ENCODE measurements at regions not wholly inside any gene's neighbourhood (a gene's known extent, or its start where the extent isn't known, plus 50 kb on each side); places are given as distances from the start of the nearest gene placed in this dataset.

DNA sequence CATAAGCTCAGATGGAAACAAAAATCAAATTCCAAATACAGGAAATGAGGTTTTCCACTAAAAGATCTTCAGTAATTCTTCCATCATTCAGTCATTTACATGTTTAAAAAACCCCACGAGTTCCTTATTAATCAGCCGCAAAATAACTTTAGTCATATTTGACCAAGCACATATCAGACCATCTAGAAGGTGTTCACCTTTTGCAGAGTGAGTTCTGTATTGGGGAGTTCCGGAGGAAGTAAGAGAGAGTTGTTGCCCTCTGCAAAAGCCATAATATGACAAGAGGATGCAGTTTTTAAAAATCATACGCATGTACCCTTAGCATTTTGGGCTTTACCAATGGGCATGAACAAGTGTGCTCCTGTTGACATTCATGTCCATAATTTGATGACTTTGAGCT, 61.6 kb downstream of the CCR1 start:
- CTCF ChIA-PET, result no interaction called here
- no peak for DNase-seq
- H3K36me3 ChIP-seq (ENCODE audit: control insufficient read depth in 2 of 2, extremely low read depth in 1 of 2, insufficient read depth in 1 of 2, low read length in 1 of 2), result no peaks in the 10 kb centered on the region
- H3K4me3 ChIP-seq (ENCODE audit: control insufficient read depth in 1 of 2, extremely low read depth in 1 of 2, low read length in 1 of 2), result no peak overlapping the region
- H3K27ac Mint-ChIP-seq, result no peak overlapping the region
- peaks cover 2 to 5% of the 10 kb centered on the region in 2 experiments for H3K4me1 ChIP-seq (ENCODE audit: control insufficient read depth in 1 of 2, extremely low read depth in 1 of 2, insufficient read depth in 2 of 2, low read length in 2 of 2)
- H3K4me1 Mint-ChIP-seq, result peaks cover 5 to 13% (median 6%) of the 10 kb centered on the region in 3 donors
- peaks cover 0 to 4% of the 10 kb centered on the region in 2 donors for H3K27me3 Mint-ChIP-seq
- no peak overlapping the region for H3K27ac ChIP-seq (ENCODE audit: low read length)
- H3K9me3 Mint-ChIP-seq, result no peaks in the 10 kb centered on the region
- 29% methylated on average over 1 of the region's 4 CpGs for WGBS (ENCODE audit: insufficient coverage)
- H3K27me3 ChIP-seq (replicated peaks in 1 of 2; ENCODE audit: control insufficient read depth in 2 of 2, extremely low read depth in 1 of 2, insufficient read depth in 2 of 2, low read length in 1 of 2), result no peaks in the 10 kb centered on the region
- H3K36me3 Mint-ChIP-seq, result no peaks in the 10 kb centered on the region
- ATAC-seq (replicated peaks in 1 of 4), result peak in 1 of 4 experiments; percentile 38
- no peaks in the 10 kb centered on the region for H3K9me3 ChIP-seq
- no peak overlapping the region for H3K4me3 Mint-ChIP-seq
- POLR2A ChIA-PET, result no interaction called here

GRCh38 chr3:46146021-46146420, 62.1 kb downstream of the CCR1 start:
- CTCF ChIA-PET, result no interaction called here
- H3K27ac Mint-ChIP-seq, result no peak overlapping the region
- no peaks in the 10 kb centered on the region for H3K36me3 ChIP-seq (ENCODE audit: control insufficient read depth in 2 of 2, extremely low read depth in 1 of 2, insufficient read depth in 1 of 2, low read length in 1 of 2)
- no peak overlapping the region for H3K27ac ChIP-seq (ENCODE audit: low read length)
- peaks cover 0 to 4% of the 10 kb centered on the region in 2 donors for H3K27me3 Mint-ChIP-seq
- no peak overlapping the region for H3K4me3 Mint-ChIP-seq
- DNase-seq (no peak), ATAC-seq (replicated peaks in 1 of 4) (no peak)
- no peaks in the 10 kb centered on the region for H3K27me3 ChIP-seq (replicated peaks in 1 of 2; ENCODE audit: control insufficient read depth in 2 of 2, extremely low read depth in 1 of 2, insufficient read depth in 2 of 2, low read length in 1 of 2)
- H3K36me3 Mint-ChIP-seq, result no peaks in the 10 kb centered on the region
- POLR2A ChIA-PET, result no interaction called here
- peaks cover 5 to 13% (median 6%) of the 10 kb centered on the region in 3 donors for H3K4me1 Mint-ChIP-seq
- WGBS (ENCODE audit: insufficient coverage), result no CpG with 5 or more reads among the region's 2 CpGs
- H3K4me3 ChIP-seq (ENCODE audit: control insufficient read depth in 1 of 2, extremely low read depth in 1 of 2, low read length in 1 of 2), result no peak overlapping the region
- H3K9me3 ChIP-seq, result no peaks in the 10 kb centered on the region
- H3K4me1 ChIP-seq (ENCODE audit: control insufficient read depth in 1 of 2, extremely low read depth in 1 of 2, insufficient read depth in 2 of 2, low read length in 2 of 2), result peaks cover 2 to 5% of the 10 kb centered on the region in 2 experiments
- peaks cover 0 to 1% (median 0%) of the 10 kb centered on the region in 3 donors for H3K9me3 Mint-ChIP-seq

GRCh38 chr3:46145147-46145546, 63.0 kb downstream of the CCR1 start:
- Mint-ChIP-seq H3K27me3 (peaks cover 0 to 4% of the 10 kb centered on the region in 2 donors), H3K27ac (no peak overlapping the region), H3K36me3 (no peaks in the 10 kb centered on the region), H3K4me3 (no peak overlapping the region), H3K4me1 (peaks cover 5 to 13% (median 6%) of the 10 kb centered on the region in 3 donors), H3K9me3 (peaks cover 0 to 3% (median 0%) of the 10 kb centered on the region in 3 donors)
- ATAC-seq (replicated peaks in 1 of 4) (no peak), DNase-seq (no peak)
- H3K27me3 ChIP-seq (replicated peaks in 1 of 2; ENCODE audit: control insufficient read depth in 2 of 2, extremely low read depth in 1 of 2, insufficient read depth in 2 of 2, low read length in 1 of 2), result no peaks in the 10 kb centered on the region
- H3K36me3 ChIP-seq (ENCODE audit: control insufficient read depth in 2 of 2, extremely low read depth in 1 of 2, insufficient read depth in 1 of 2, low read length in 1 of 2), result no peaks in the 10 kb centered on the region
- no peaks in the 10 kb centered on the region for H3K9me3 ChIP-seq
- no CpG with 5 or more reads among the region's 1 CpG for WGBS (ENCODE audit: insufficient coverage)
- ChIA-PET CTCF (no interaction called here), POLR2A (no interaction called here)
- peaks cover 2 to 5% of the 10 kb centered on the region in 2 experiments for H3K4me1 ChIP-seq (ENCODE audit: control insufficient read depth in 1 of 2, extremely low read depth in 1 of 2, insufficient read depth in 2 of 2, low read length in 2 of 2)
- no peak overlapping the region for H3K27ac ChIP-seq (ENCODE audit: low read length)
- no peak overlapping the region for H3K4me3 ChIP-seq (ENCODE audit: control insufficient read depth in 1 of 2, extremely low read depth in 1 of 2, low read length in 1 of 2)

- peaks cover 2 to 5% of the 10 kb centered on the region in 2 experiments for H3K4me1 ChIP-seq (ENCODE audit: control insufficient read depth in 1 of 2, extremely low read depth in 1 of 2, insufficient read depth in 2 of 2, low read length in 2 of 2)
- no peak overlapping the region for H3K4me3 Mint-ChIP-seq
- no peaks in the 10 kb centered on the region for H3K36me3 Mint-ChIP-seq
- CTCF ChIA-PET, result interaction anchor here in 1 of 2 donors (0.6 kb wide), 1 partner anchor 225 kb away, joined by 6 read pairs; no protein-coding TSS in a partner anchor
- H3K4me3 ChIP-seq (ENCODE audit: control insufficient read depth in 1 of 2, extremely low read depth in 1 of 2, low read length in 1 of 2), result no peak overlapping the region
- H3K9me3 Mint-ChIP-seq, result peaks cover 0 to 3% (median 0%) of the 10 kb centered on the region in 3 donors
- no peak overlapping the region for H3K27ac ChIP-seq (ENCODE audit: low read length)
- WGBS (ENCODE audit: insufficient coverage), result 91% methylated on average over 3 of the region's 4 CpGs
- H3K27me3 Mint-ChIP-seq, result peaks cover 0 to 4% of the 10 kb centered on the region in 2 donors
- no peaks in the 10 kb centered on the region for H3K27me3 ChIP-seq (replicated peaks in 1 of 2; ENCODE audit: control insufficient read depth in 2 of 2, extremely low read depth in 1 of 2, insufficient read depth in 2 of 2, low read length in 1 of 2)
- DNase-seq, result no peak
- no peaks in the 10 kb centered on the region for H3K9me3 ChIP-seq
- POLR2A ChIA-PET, result no interaction called here
- no peak for ATAC-seq (replicated peaks in 1 of 4)
- no peak overlapping the region for H3K27ac Mint-ChIP-seq
- H3K36me3 ChIP-seq (ENCODE audit: control insufficient read depth in 2 of 2, extremely low read depth in 1 of 2, insufficient read depth in 1 of 2, low read length in 1 of 2), result no peaks in the 10 kb centered on the region
- H3K4me1 Mint-ChIP-seq, result peaks cover 5 to 13% (median 6%) of the 10 kb centered on the region in 3 donors
Measured at GRCh38 chr3:46143951-46144473, 64.1 kb downstream of the CCR1 start.

- CTCF ChIA-PET, result interaction anchor here in 1 of 2 donors (0.7 kb wide), 1 partner anchor 222 kb away, joined by 5 read pairs; no protein-coding TSS in a partner anchor
- no peaks in the 10 kb centered on the region for H3K36me3 Mint-ChIP-seq
- peaks cover 4 to 11% (median 6%) of the 10 kb centered on the region in 3 donors for H3K4me1 Mint-ChIP-seq
- H3K9me3 ChIP-seq, result no peaks in the 10 kb centered on the region
- no peak for ATAC-seq (replicated peaks in 1 of 4)
- no peak overlapping the region for H3K27ac Mint-ChIP-seq
- DNase-seq, result no peak
- no peak overlapping the region for H3K27ac ChIP-seq (ENCODE audit: low read length)
- WGBS (ENCODE audit: insufficient coverage), result 98% methylated on average over 9 of the region's 9 CpGs
- no peaks in the 10 kb centered on the region for H3K27me3 ChIP-seq (replicated peaks in 1 of 2; ENCODE audit: control insufficient read depth in 2 of 2, extremely low read depth in 1 of 2, insufficient read depth in 2 of 2, low read length in 1 of 2)
- no peak overlapping the region for H3K4me3 Mint-ChIP-seq
- no peaks in the 10 kb centered on the region for H3K36me3 ChIP-seq (ENCODE audit: control insufficient read depth in 2 of 2, extremely low read depth in 1 of 2, insufficient read depth in 1 of 2, low read length in 1 of 2)
- peaks cover 0 to 3% (median 0%) of the 10 kb centered on the region in 3 donors for H3K9me3 Mint-ChIP-seq
- no peak overlapping the region for H3K4me3 ChIP-seq (ENCODE audit: control insufficient read depth in 1 of 2, extremely low read depth in 1 of 2, low read length in 1 of 2)
- POLR2A ChIA-PET, result no interaction called here
- H3K27me3 Mint-ChIP-seq, result no peaks in the 10 kb centered on the region
- peaks cover under 1 to 2% of the 10 kb centered on the region in 2 experiments for H3K4me1 ChIP-seq (ENCODE audit: control insufficient read depth in 1 of 2, extremely low read depth in 1 of 2, insufficient read depth in 2 of 2, low read length in 2 of 2)
Measured at GRCh38 chr3:46141813-46142212, 66.3 kb downstream of the CCR1 start.

GRCh38 chr3:46138581-46138980, 69.5 kb downstream of the CCR1 start:
- Histone ChIP-seq H3K4me3 (ENCODE audit: control insufficient read depth in 1 of 2, extremely low read depth in 1 of 2, low read length in 1 of 2) (no peak overlapping the region), H3K27ac (ENCODE audit: low read length) (no peak overlapping the region), H3K9me3 (no peaks in the 10 kb centered on the region), H3K27me3 (replicated peaks in 1 of 2; ENCODE audit: control insufficient read depth in 2 of 2, extremely low read depth in 1 of 2, insufficient read depth in 2 of 2, low read length in 1 of 2) (no peaks in the 10 kb centered on the region), H3K36me3 (ENCODE audit: control insufficient read depth in 2 of 2, extremely low read depth in 1 of 2, insufficient read depth in 1 of 2, low read length in 1 of 2) (no peaks in the 10 kb centered on the region), H3K4me1 (ENCODE audit: control insufficient read depth in 1 of 2, extremely low read depth in 1 of 2, insufficient read depth in 2 of 2, low read length in 2 of 2) (no peaks in the 10 kb centered on the region)
- Mint-ChIP-seq H3K27me3 (no peaks in the 10 kb centered on the region), H3K36me3 (no peaks in the 10 kb centered on the region), H3K27ac (no peak overlapping the region), H3K4me1 (no peaks in the 10 kb centered on the region), H3K9me3 (peaks cover 0 to 3% (median 0%) of the 10 kb centered on the region in 3 donors), H3K4me3 (no peak overlapping the region)
- DNase-seq, result no peak
- ChIA-PET POLR2A (no interaction called here), CTCF (interaction anchor here in 1 of 2 donors (0.7 kb wide), 1 partner anchor 240 kb away, joined by 5 read pairs; no protein-coding TSS in a partner anchor)
- WGBS (ENCODE audit: insufficient coverage), result 20% methylated on average over 1 of the region's 3 CpGs
- ATAC-seq (replicated peaks in 1 of 4), result no peak
